Neuronal stem cell (in vitro differentiated cells): ENCODE measurements at regions not wholly inside any gene's neighbourhood (a gene's known extent, or its start where the extent isn't known, plus 50 kb on each side); places are given as distances from the start of the nearest gene placed in this dataset.

Experiments used
- DNase-seq: peaks from one replicate; pipeline ENCODE4 v3.0.0-alpha.2; 2013; ENCODE audit warnings: low spot score
- H2AFZ ChIP-seq: one replicate; pipeline ENCODE4 v1.6.1; 2013; ENCODE audit warnings: mild to moderate bottlenecking, low read length, inconsistent platforms
- H2AK5ac ChIP-seq: 2 replicates; pipeline ENCODE4 v1.6.1; 2013; ENCODE audit warnings: low read depth, mild to moderate bottlenecking, inconsistent platforms, low read length, moderate library complexity, mixed read lengths
- H2BK120ac ChIP-seq: 2 replicates; pipeline ENCODE4 v1.6.1; 2013; ENCODE audit warnings: low read depth, mild to moderate bottlenecking, inconsistent platforms, low read length, moderate library complexity, mixed read lengths
- H2BK12ac ChIP-seq: one replicate; pipeline ENCODE4 v1.6.1; 2013; ENCODE audit warnings: low read length, inconsistent platforms
- H2BK15ac ChIP-seq: 2 replicates; pipeline ENCODE4 v1.6.1; 2013; ENCODE audit warnings: mild to moderate bottlenecking, low read length, inconsistent platforms, mixed read lengths
- H2BK5ac ChIP-seq: one replicate; pipeline ENCODE4 v1.6.1; 2013; ENCODE audit warnings: inconsistent platforms, mild to moderate bottlenecking, low read length, moderate library complexity
- H3K14ac ChIP-seq: one replicate; pipeline ENCODE4 v1.6.1; 2013; ENCODE audit warnings: low read length, inconsistent platforms
- H3K18ac ChIP-seq: 2 replicates; pipeline ENCODE4 v1.6.1; 2013; ENCODE audit warnings: low read length, inconsistent platforms
- H3K23ac ChIP-seq: 2 replicates; pipeline ENCODE4 v1.6.1; 2013; ENCODE audit warnings: low read depth, mild to moderate bottlenecking, mixed read lengths, low read length, inconsistent platforms; ENCODE audit not compliant: poor library complexity
- H3K27ac ChIP-seq: replicated peaks from 3 replicates; pipeline ENCODE4 v1.5.1; 2013; ENCODE audit warnings: low read length, inconsistent platforms
- H3K27me3 ChIP-seq, 3 experiments: 2 replicates each; pipeline ENCODE4 v1.6.1; 2013; ENCODE audit warnings: low read length in 3 of 3, mild to moderate bottlenecking in 2 of 3, inconsistent platforms in 1 of 3, low read depth in 1 of 3, mixed read lengths in 1 of 3, moderate library complexity in 1 of 3; ENCODE audit not compliant: control insufficient read depth in 3 of 3, insufficient read depth in 3 of 3
- H3K36me3 ChIP-seq, 2 donors: replicated peaks in 1 of 2; 2 replicates each; pipeline ENCODE4 v1.6.1; 2013; ENCODE audit warnings: low read length in 2 of 2; ENCODE audit not compliant: control insufficient read depth in 2 of 2, insufficient read depth in 2 of 2
- H3K4ac ChIP-seq: 2 replicates; pipeline ENCODE4 v1.6.1; 2013; ENCODE audit warnings: inconsistent platforms, mild to moderate bottlenecking, low read length, moderate library complexity
- H3K4me1 ChIP-seq, 2 donors: 1 replicate in 1 of 2; 2 replicates in 1 of 2; pipeline ENCODE4 v1.6.1; 2013; ENCODE audit warnings: low read length in 2 of 2, low read depth in 1 of 2; ENCODE audit not compliant: control insufficient read depth in 2 of 2, insufficient read depth in 1 of 2
- H3K4me2 ChIP-seq: one replicate; pipeline ENCODE4 v1.6.1; 2013; ENCODE audit warnings: mild to moderate bottlenecking, low read length, inconsistent platforms; ENCODE audit not compliant: insufficient read depth, poor library complexity, severe bottlenecking
- H3K4me3 ChIP-seq, 2 donors: 2 replicates each; pipeline ENCODE4 v1.5.1; 2013; ENCODE audit warnings: low read length in 2 of 2, mild to moderate bottlenecking in 2 of 2, inconsistent platforms in 1 of 2, moderate library complexity in 1 of 2
- H3K79me1 ChIP-seq: one replicate; pipeline ENCODE4 v1.6.1; 2013; ENCODE audit warnings: low read depth, mild to moderate bottlenecking, inconsistent platforms, low read length, moderate library complexity
- H3K9ac ChIP-seq: one replicate; pipeline ENCODE4 v1.6.1; 2013; ENCODE audit warnings: mild to moderate bottlenecking, low read depth, low read length, inconsistent platforms; ENCODE audit not compliant: poor library complexity
- H3K9me3 ChIP-seq, 2 donors: replicated peaks in 1 of 2; 2 replicates each; pipeline versions ENCODE3 to v1.6.1; 2013; ENCODE audit warnings: low read length in 2 of 2, mild to moderate bottlenecking in 2 of 2, inconsistent platforms in 1 of 2, low read depth in 1 of 2, mixed read lengths in 1 of 2, moderate library complexity in 1 of 2; ENCODE audit not compliant: control insufficient read depth in 2 of 2, insufficient read depth in 1 of 2
- H4K8ac ChIP-seq: one replicate; pipeline ENCODE4 v1.6.1; 2013; ENCODE audit warnings: low read depth, mild to moderate bottlenecking, inconsistent platforms, low read length, moderate library complexity
- H4K91ac ChIP-seq: one replicate; pipeline ENCODE4 v1.6.1; 2013; ENCODE audit warnings: low read length, low read depth, mild to moderate bottlenecking, inconsistent platforms; ENCODE audit not compliant: poor library complexity
- WGBS, 2 donors: extraction: QIAGEN DNeasy Blood & Tissue Kit; methylation state at CpG; one replicate each; pipeline ENCODE4 v1.1.7; 2013; ENCODE audit warnings: missing lambda C conversion rate in 2 of 2, mixed read lengths in 1 of 2; ENCODE audit not compliant: insufficient read length in 2 of 2, insufficient replicate concordance in 1 of 2; ENCODE audit errors: extremely low coverage in 2 of 2; 5-methylcytosine and 5-hydroxymethylcytosine counted together

- no CpG with 5 or more reads among the region's 3 CpGs for WGBS, 2 donors
- Histone ChIP-seq H3K9me3 (no peaks in the 10 kb centered on the region), H3K4me3 (no peak overlapping the region), H3K36me3 (no peaks in the 10 kb centered on the region), H3K18ac (no peak overlapping the region), H3K4ac (no peak overlapping the region), H3K27me3 (no peaks in the 10 kb centered on the region), H3K4me2 (no peak overlapping the region), H3K14ac (no peak overlapping the region), H2BK5ac (no peak overlapping the region), H2BK120ac (no peak overlapping the region), H3K23ac (no peak overlapping the region), H2AFZ (no peak overlapping the region), H3K27ac (no peak overlapping the region), H2BK12ac (no peak overlapping the region), H3K9ac (no peak overlapping the region), H2BK15ac (no peak overlapping the region), H2AK5ac (no peak overlapping the region), H4K8ac (no peak overlapping the region), H4K91ac (no peak overlapping the region), H3K79me1 (no peaks in the 10 kb centered on the region), H3K4me1 (no peaks in the 10 kb centered on the region)
- DNase-seq, result no peak
Observed at GRCh38 chr7:142604671-142605070, 144.6 kb upstream of the PRSS1 start.

- H3K4me2 ChIP-seq, result no peak overlapping the region
- no peaks in the 10 kb centered on the region for H3K9me3 ChIP-seq
- H2BK120ac ChIP-seq, result no peak overlapping the region
- no peak overlapping the region for H3K18ac ChIP-seq
- no peak overlapping the region for H3K4me3 ChIP-seq
- WGBS, 2 donors, result no CpG with 5 or more reads among the region's 9 CpGs
- no peak overlapping the region for H2BK12ac ChIP-seq
- H3K27me3 ChIP-seq, result no peaks in the 10 kb centered on the region
- no peak overlapping the region for H2AK5ac ChIP-seq
- no peak overlapping the region for H3K9ac ChIP-seq
- H3K23ac ChIP-seq, result no peak overlapping the region
- H3K27ac ChIP-seq, result no peak overlapping the region
- H3K4me1 ChIP-seq, result no peaks in the 10 kb centered on the region
- no peaks in the 10 kb centered on the region for H3K79me1 ChIP-seq
- no peak overlapping the region for H3K4ac ChIP-seq
- no peak overlapping the region for H4K91ac ChIP-seq
- H2BK15ac ChIP-seq, result no peak overlapping the region
- no peak overlapping the region for H3K14ac ChIP-seq
- H2AFZ ChIP-seq, result no peak overlapping the region
- no peak overlapping the region for H4K8ac ChIP-seq
- no peak overlapping the region for H2BK5ac ChIP-seq
- peak; percentile 66 for DNase-seq
- H3K36me3 ChIP-seq, result no peaks in the 10 kb centered on the region
Observed at GRCh38 chr7:142603870-142604448, 145.3 kb upstream of the PRSS1 start.

GRCh38 chr7:142602756-142603155 lies 146.5 kb upstream of the PRSS1 start:
- no CpG with 5 or more reads among the region's 8 CpGs for WGBS, 2 donors

GRCh38 chr7:142602183-142602582 lies 147.1 kb upstream of the PRSS1 start:
- WGBS, 2 donors, result no CpG with 5 or more reads among the region's 9 CpGs
- no peak overlapping the region for H3K4me2 ChIP-seq

More at GRCh38 chr7:142602756-142603155, 146.5 kb upstream of the PRSS1 start:
- no peaks in the 10 kb centered on the region for H3K36me3 ChIP-seq
- H3K9ac ChIP-seq, result no peak overlapping the region
- no peak overlapping the region for H3K27ac ChIP-seq
- no peak overlapping the region for H4K8ac ChIP-seq
- no peak overlapping the region for H4K91ac ChIP-seq
- no peak overlapping the region for H2AK5ac ChIP-seq
- H3K4me2 ChIP-seq, result no peak overlapping the region
- no peaks in the 10 kb centered on the region for H3K79me1 ChIP-seq
- no peak overlapping the region for H2BK12ac ChIP-seq
- H3K27me3 ChIP-seq, result no peaks in the 10 kb centered on the region
- DNase-seq, result no peak
- H3K14ac ChIP-seq, result no peak overlapping the region
- H3K18ac ChIP-seq, result no peak overlapping the region
- H3K23ac ChIP-seq, result no peak overlapping the region
- no peak overlapping the region for H2AFZ ChIP-seq
- H2BK5ac ChIP-seq, result no peak overlapping the region
- H3K4me1 ChIP-seq, result no peaks in the 10 kb centered on the region
- H2BK15ac ChIP-seq, result no peak overlapping the region
- H3K9me3 ChIP-seq, result no peaks in the 10 kb centered on the region
- no peak overlapping the region for H3K4me3 ChIP-seq
- H3K4ac ChIP-seq, result no peak overlapping the region
- no peak overlapping the region for H2BK120ac ChIP-seq

More at GRCh38 chr7:142602183-142602582, 147.1 kb upstream of the PRSS1 start:
- Histone ChIP-seq H4K91ac (no peak overlapping the region), H3K27ac (no peak overlapping the region), H3K27me3 (no peaks in the 10 kb centered on the region), H3K9me3 (no peaks in the 10 kb centered on the region), H4K8ac (no peak overlapping the region), H2AK5ac (no peak overlapping the region), H3K4ac (no peak overlapping the region), H3K36me3 (no peaks in the 10 kb centered on the region), H2BK15ac (no peak overlapping the region), H2BK120ac (no peak overlapping the region), H2AFZ (no peak overlapping the region), H3K79me1 (no peaks in the 10 kb centered on the region), H3K23ac (no peak overlapping the region), H3K4me3 (no peak overlapping the region), H3K14ac (no peak overlapping the region), H3K9ac (no peak overlapping the region), H2BK12ac (no peak overlapping the region), H3K18ac (no peak overlapping the region), H3K4me1 (no peaks in the 10 kb centered on the region), H2BK5ac (no peak overlapping the region)
- no peak for DNase-seq
